A549 (cell line): ENCODE measurements at regions not wholly inside any gene's neighbourhood (a gene's known extent, or its start where the extent isn't known, plus 50 kb on each side); places are given as distances from the start of the nearest gene placed in this dataset.

Experiments used
- ATAC-seq, 2 experiments: fragments of 200-7000 bp in 1 of 2; fragments of >200 bp in 1 of 2; cut with Nextera tagmentation in 1 of 2; cut with Tn5 transposase in 1 of 2; 3 replicates each; pipeline versions ENCODE4 v1.8.0 to v1.9.1; 2018 to 2020; ENCODE audit warnings: mild to moderate bottlenecking in 1 of 2, moderate library complexity in 1 of 2
- CTCF ChIA-PET: fragments of 300-600 bp; sonication (Branson Sonifier 250); formaldehyde crosslinking; extraction: SDS; loops from one replicate; lab custom pipeline; 2021; ENCODE audit warnings: antibody characterized with exemption, inconsistent platforms; lab: Yijun Ruan, JAX
- POLR2A ChIA-PET: fragments of 350-600 bp; formaldehyde crosslinking; extraction: SDS; loops from one replicate; lab custom pipeline; 2021; ENCODE audit warnings: antibody characterized with exemption, inconsistent platforms; lab: Yijun Ruan, JAX
- DNase-seq, 2 experiments: peaks; one replicate each; pipeline versions ENCODE4 v3.0.0 to v3.0.0-alpha.2; 2011 to 2016; ENCODE audit warnings: low read depth in 1 of 2, low spot score in 1 of 2
- FAIRE-seq: peaks from 2 replicates; lab custom pipeline; 2011; peaks lifted over from hg19 to GRCh38; lab: Jason Lieb, UNC
- H3K27ac ChIP-seq, 2 experiments: fragments of >200 bp; sonication (Bioruptor Twin); formaldehyde crosslinking; 3 replicates each; pipeline ENCODE4 v1.5.1; 2016 to 2017
- H3K4me1 ChIP-seq: fragments of >200 bp; sonication (Bioruptor Twin); formaldehyde crosslinking; 3 replicates; pipeline ENCODE4 v1.6.1; 2016
- H3K4me2 ChIP-seq: fragments of >200 bp; sonication (Bioruptor Twin); formaldehyde crosslinking; 3 replicates; pipeline ENCODE4 v1.6.1; 2016
- H3K4me3 ChIP-seq: fragments of >200 bp; sonication (Bioruptor Twin); formaldehyde crosslinking; 3 replicates; pipeline ENCODE4 v1.5.1; 2016
- H3K9me3 ChIP-seq: fragments of >200 bp; sonication (Bioruptor Twin); formaldehyde crosslinking; 3 replicates; pipeline ENCODE4 v1.6.1; 2016
- ATOH8 ChIP-seq: fragments of 250-450 bp; sonication (Bioruptor Pico); IDR thresholded peaks from 2 replicates; pipeline ENCODE4 v1.5.0; 2020; ENCODE audit warnings: low read depth, mild to moderate bottlenecking, moderate library complexity
- BHLHE40 ChIP-seq: IDR thresholded peaks from 2 replicates; pipeline ENCODE4 v1.6.1; 2012; ENCODE audit warnings: low read depth, low read length, inconsistent platforms
- CBX2 ChIP-seq: fragments of 200-600 bp; sonication (generic); IDR thresholded peaks from 2 replicates; pipeline ENCODE4 v1.6.1; 2016; ENCODE audit warnings: low read depth, mild to moderate bottlenecking, borderline replicate concordance
- CHD4 ChIP-seq: fragments of 200-600 bp; sonication (generic); IDR thresholded peaks from 2 replicates; pipeline ENCODE4 v1.6.1; 2016; ENCODE audit warnings: antibody characterized with exemption, mild to moderate bottlenecking, borderline replicate concordance
- EHF ChIP-seq: fragments of 250-450 bp; sonication (Bioruptor Pico); IDR thresholded peaks from 2 replicates; pipeline ENCODE4 v1.5.0; 2020; ENCODE audit warnings: mild to moderate bottlenecking
- ELK1 ChIP-seq: fragments of 150-350 bp; IDR thresholded peaks from 2 replicates; pipeline ENCODE4 v1.6.1; 2014; ENCODE audit warnings: low read depth, mild to moderate bottlenecking, low read length
- FOSB ChIP-seq: fragments of 250-450 bp; sonication (Bioruptor Pico); IDR thresholded peaks from 2 replicates; pipeline ENCODE4 v1.5.0; 2020; ENCODE audit warnings: mild to moderate bottlenecking, moderate library complexity
- FOSL2 ChIP-seq, 2 experiments: fragments of 450-650 bp in 1 of 2; fragments of >200 bp in 1 of 2; sonication (Bioruptor Twin) in 1 of 2; formaldehyde crosslinking; IDR thresholded peaks; 2 replicates each; pipeline versions ENCODE4 v1.5.0 to v1.6.1; 2016 to 2020; ENCODE audit warnings: mild to moderate bottlenecking in 1 of 2, moderate library complexity in 1 of 2
- FOXS1 ChIP-seq: fragments of 250-450 bp; sonication (Bioruptor Pico); IDR thresholded peaks from 2 replicates; pipeline ENCODE4 v1.5.0; 2020; ENCODE audit warnings: mild to moderate bottlenecking, moderate library complexity
- GATA3 ChIP-seq: IDR thresholded peaks from 2 replicates; pipeline ENCODE4 v1.6.1; 2012; ENCODE audit warnings: borderline replicate concordance
- HOXA7 ChIP-seq: fragments of 250-450 bp; sonication (Bioruptor Pico); IDR thresholded peaks from 2 replicates; pipeline ENCODE4 v1.5.0; 2020; ENCODE audit warnings: mild to moderate bottlenecking, moderate library complexity
- HOXB5 ChIP-seq: fragments of 250-450 bp; sonication (Bioruptor Pico); IDR thresholded peaks from 2 replicates; pipeline ENCODE4 v1.5.0; 2020; ENCODE audit warnings: mild to moderate bottlenecking, moderate library complexity
- JUN ChIP-seq, 2 experiments: fragments of >200 bp; sonication (Bioruptor Twin); formaldehyde crosslinking; IDR thresholded peaks; 2 replicates in 1 of 2; 3 replicates in 1 of 2; pipeline ENCODE4 v1.6.1; 2016 to 2017
- JUNB ChIP-seq: fragments of >200 bp; sonication (Bioruptor Twin); formaldehyde crosslinking; IDR thresholded peaks from 2 replicates; pipeline ENCODE4 v1.6.1; 2016
- MAFK ChIP-seq: fragments of 450-650 bp; IDR thresholded peaks from 2 replicates; pipeline ENCODE4 v1.6.1; 2014; ENCODE audit not compliant: partially characterized antibody
- MYC ChIP-seq: IDR thresholded peaks from 2 replicates; pipeline ENCODE4 v1.6.1; 2012; ENCODE audit warnings: mild to moderate bottlenecking, inconsistent platforms, low read length, improper control_type of control experiment, borderline replicate concordance
- NFE2L2 ChIP-seq: fragments of 150-350 bp; conservative IDR thresholded peaks from 2 replicates; pipeline ENCODE4 v1.6.1; 2014; ENCODE audit warnings: low read length
- PHF8 ChIP-seq: fragments of 200-600 bp; sonication (generic); IDR thresholded peaks from 2 replicates; pipeline ENCODE4 v1.6.1; 2016; ENCODE audit warnings: low read depth, mild to moderate bottlenecking, antibody characterized with exemption, moderate library complexity, borderline replicate concordance
- POLR2AphosphoS2 ChIP-seq: conservative IDR thresholded peaks from 2 replicates; pipeline ENCODE4 v1.6.1; 2012; ENCODE audit warnings: low read length, improper control_type of control experiment, inconsistent platforms
- RAD21 ChIP-seq, 2 experiments: fragments of >200 bp in 1 of 2; sonication (Bioruptor Twin) in 1 of 2; formaldehyde crosslinking in 1 of 2; IDR thresholded peaks in 1 of 2; conservative IDR thresholded peaks in 1 of 2; 2 replicates in 1 of 2; 3 replicates in 1 of 2; pipeline ENCODE4 v1.6.1; 2012 to 2018; ENCODE audit warnings: inconsistent platforms in 1 of 2
- RARB ChIP-seq: fragments of 250-450 bp; sonication (Bioruptor Pico); IDR thresholded peaks from 2 replicates; pipeline ENCODE4 v1.8.0; 2021; ENCODE audit warnings: mild to moderate bottlenecking, moderate library complexity
- RCOR1 ChIP-seq: fragments of 150-350 bp; IDR thresholded peaks from 2 replicates; pipeline ENCODE4 v1.6.1; 2014; ENCODE audit warnings: antibody characterized with exemption, low read length, low read depth
- ZNF302 ChIP-seq: fragments of 250-450 bp; sonication (Bioruptor Pico); IDR thresholded peaks from 2 replicates; pipeline ENCODE4 v1.9.0; 2021; ENCODE audit warnings: inconsistent platforms, mild to moderate bottlenecking, moderate library complexity
- WGBS: methylation state at CpG from one replicate; pipeline ENCODE4 v1.1.6; 2017; ENCODE audit errors: missing lambda C conversion rate; 5-methylcytosine and 5-hydroxymethylcytosine counted together
- TF ChIP-seq, protein P1 (sequence below): fragments of 200-600 bp; sonication (generic); IDR thresholded peaks from 2 replicates; pipeline ENCODE4 v1.6.1; 2016; ENCODE audit warnings: antibody characterized with exemption, mild to moderate bottlenecking, moderate library complexity
- TF ChIP-seq, protein P2 (sequence below): fragments of >200 bp; sonication (Bioruptor Twin); formaldehyde crosslinking; IDR thresholded peaks from 3 replicates; pipeline ENCODE4 v1.5.1; 2016

GRCh38 chr17:77346765-77347164, 206.0 kb downstream of the SEC14L1 start (continued):
- no peak for TF ChIP-seq RCOR1
- no peak for TF ChIP-seq HOXA7 (CRISPR knock-in tag)
- no peak for TF ChIP-seq EHF
- no peak for TF ChIP-seq ZNF302
- no peak for TF ChIP-seq FOSL2 (IDR thresholded peaks at IDR 0.05)
- no peak for TF ChIP-seq FOSL2 (CRISPR knock-in tag; IDR thresholded peaks at IDR 0.05)
- no peak for TF ChIP-seq RAD21 (conservative IDR thresholded peaks at IDR 0.05 in 1 of 2, IDR thresholded peaks at IDR 0.05 in 1 of 2)
- no peak for TF ChIP-seq CBX2
- TF ChIP-seq, protein P1, sequence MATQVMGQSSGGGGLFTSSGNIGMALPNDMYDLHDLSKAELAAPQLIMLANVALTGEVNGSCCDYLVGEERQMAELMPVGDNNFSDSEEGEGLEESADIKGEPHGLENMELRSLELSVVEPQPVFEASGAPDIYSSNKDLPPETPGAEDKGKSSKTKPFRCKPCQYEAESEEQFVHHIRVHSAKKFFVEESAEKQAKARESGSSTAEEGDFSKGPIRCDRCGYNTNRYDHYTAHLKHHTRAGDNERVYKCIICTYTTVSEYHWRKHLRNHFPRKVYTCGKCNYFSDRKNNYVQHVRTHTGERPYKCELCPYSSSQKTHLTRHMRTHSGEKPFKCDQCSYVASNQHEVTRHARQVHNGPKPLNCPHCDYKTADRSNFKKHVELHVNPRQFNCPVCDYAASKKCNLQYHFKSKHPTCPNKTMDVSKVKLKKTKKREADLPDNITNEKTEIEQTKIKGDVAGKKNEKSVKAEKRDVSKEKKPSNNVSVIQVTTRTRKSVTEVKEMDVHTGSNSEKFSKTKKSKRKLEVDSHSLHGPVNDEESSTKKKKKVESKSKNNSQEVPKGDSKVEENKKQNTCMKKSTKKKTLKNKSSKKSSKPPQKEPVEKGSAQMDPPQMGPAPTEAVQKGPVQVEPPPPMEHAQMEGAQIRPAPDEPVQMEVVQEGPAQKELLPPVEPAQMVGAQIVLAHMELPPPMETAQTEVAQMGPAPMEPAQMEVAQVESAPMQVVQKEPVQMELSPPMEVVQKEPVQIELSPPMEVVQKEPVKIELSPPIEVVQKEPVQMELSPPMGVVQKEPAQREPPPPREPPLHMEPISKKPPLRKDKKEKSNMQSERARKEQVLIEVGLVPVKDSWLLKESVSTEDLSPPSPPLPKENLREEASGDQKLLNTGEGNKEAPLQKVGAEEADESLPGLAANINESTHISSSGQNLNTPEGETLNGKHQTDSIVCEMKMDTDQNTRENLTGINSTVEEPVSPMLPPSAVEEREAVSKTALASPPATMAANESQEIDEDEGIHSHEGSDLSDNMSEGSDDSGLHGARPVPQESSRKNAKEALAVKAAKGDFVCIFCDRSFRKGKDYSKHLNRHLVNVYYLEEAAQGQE: no peak

DNA sequence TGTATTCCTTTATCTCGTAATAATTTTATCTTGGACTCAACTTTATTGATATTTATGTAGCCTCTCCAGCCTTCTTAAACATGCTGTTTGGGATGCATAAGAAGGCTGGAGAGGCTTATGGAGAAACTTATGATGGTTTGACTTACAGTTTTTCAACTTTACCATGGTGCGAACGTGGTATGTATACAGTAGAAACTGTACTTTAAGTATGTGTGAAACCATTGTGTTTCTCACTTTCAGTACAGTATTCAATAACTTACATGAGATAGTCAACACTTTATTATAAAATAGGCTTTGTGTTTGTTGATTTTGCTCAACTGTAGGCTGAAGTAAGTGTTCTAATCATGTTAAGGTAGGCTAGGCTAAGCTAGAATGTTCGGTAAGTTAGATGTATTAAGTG, 206.8 kb downstream of the SEC14L1 start:
- no peak for ATAC-seq
- no peak for TF ChIP-seq RARB (CRISPR knock-in tag)
- no peak for TF ChIP-seq POLR2AphosphoS2
- no peak for TF ChIP-seq CHD4
- no peak for TF ChIP-seq ELK1
- TF ChIP-seq BHLHE40: no peak
- TF ChIP-seq MYC: no peak
- TF ChIP-seq ZNF302: no peak
- no peak for TF ChIP-seq JUNB
- TF ChIP-seq HOXB5 (CRISPR knock-in tag): no peak
- TF ChIP-seq ATOH8: no peak
- DNase-seq: no peak
- peaks cover 14% of the 10 kb centered on the region for H3K9me3 ChIP-seq
- FAIRE-seq: peak; percentile 49
- ChIA-PET POLR2A (no interaction called here), CTCF (interaction anchor here (0.7 to 6.3 kb wide), 5 partner anchors 16 to 82 kb away, joined by 3 to 62 read pairs (median 3); no protein-coding TSS in a partner anchor)
- no peak overlapping the region for H3K27ac ChIP-seq
- no peak overlapping the region for H3K4me2 ChIP-seq
- no peak overlapping the region for H3K4me3 ChIP-seq
- 94% methylated on average over 4 of the region's 4 CpGs for WGBS
- peaks cover 21% of the 10 kb centered on the region for H3K4me1 ChIP-seq

GRCh38 chr17:77349976-77350830, 209.4 kb downstream of the SEC14L1 start:
- 74% methylated on average over 10 of the region's 12 CpGs for WGBS
- no peak overlapping the region; the same call in 2 of the 3 replicates for H3K4me2 ChIP-seq
- TF ChIP-seq PHF8 (no peak), FOXS1 (CRISPR knock-in tag) (no peak), RAD21 (conservative IDR thresholded peaks at IDR 0.05 in 1 of 2, IDR thresholded peaks at IDR 0.05 in 1 of 2) (no peak), NFE2L2 (no peak), JUN (IDR thresholded peaks at IDR 0.05) (no peak), GATA3 (no peak), MAFK (no peak), FOSB (CRISPR knock-in tag) (no peak)
- TF ChIP-seq, protein P2, sequence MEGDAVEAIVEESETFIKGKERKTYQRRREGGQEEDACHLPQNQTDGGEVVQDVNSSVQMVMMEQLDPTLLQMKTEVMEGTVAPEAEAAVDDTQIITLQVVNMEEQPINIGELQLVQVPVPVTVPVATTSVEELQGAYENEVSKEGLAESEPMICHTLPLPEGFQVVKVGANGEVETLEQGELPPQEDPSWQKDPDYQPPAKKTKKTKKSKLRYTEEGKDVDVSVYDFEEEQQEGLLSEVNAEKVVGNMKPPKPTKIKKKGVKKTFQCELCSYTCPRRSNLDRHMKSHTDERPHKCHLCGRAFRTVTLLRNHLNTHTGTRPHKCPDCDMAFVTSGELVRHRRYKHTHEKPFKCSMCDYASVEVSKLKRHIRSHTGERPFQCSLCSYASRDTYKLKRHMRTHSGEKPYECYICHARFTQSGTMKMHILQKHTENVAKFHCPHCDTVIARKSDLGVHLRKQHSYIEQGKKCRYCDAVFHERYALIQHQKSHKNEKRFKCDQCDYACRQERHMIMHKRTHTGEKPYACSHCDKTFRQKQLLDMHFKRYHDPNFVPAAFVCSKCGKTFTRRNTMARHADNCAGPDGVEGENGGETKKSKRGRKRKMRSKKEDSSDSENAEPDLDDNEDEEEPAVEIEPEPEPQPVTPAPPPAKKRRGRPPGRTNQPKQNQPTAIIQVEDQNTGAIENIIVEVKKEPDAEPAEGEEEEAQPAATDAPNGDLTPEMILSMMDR: no peak
- DNase-seq: no peak
- H3K9me3 ChIP-seq: no peaks in the 10 kb centered on the region
- ATAC-seq: no peak
- ChIA-PET CTCF (interaction anchor here (1.4 to 6.3 kb wide), 5 partner anchors 9 to 80 kb away, joined by 3 to 62 read pairs (median 5); no protein-coding TSS in a partner anchor), POLR2A (no interaction called here)
- peaks cover 43% of the 10 kb centered on the region for H3K4me1 ChIP-seq
- H3K4me3 ChIP-seq: no peak overlapping the region
- FAIRE-seq: no peak
- peak overlapping the region in 1 of 2 experiments; percentile 52; a peak in 3 of 6 replicates for H3K27ac ChIP-seq
